Stimulated activated CD4-positive, alpha-beta T cell treated with anti-CD3 and anti-CD28 coated beads, Interleukin-2, amount 100 ng/mL, for 24 hours (primary cell): ENCODE measurements at regions not wholly inside any gene's neighbourhood (a gene's known extent, or its start where the extent isn't known, plus 50 kb on each side); places are given as distances from the start of the nearest gene placed in this dataset.
"Not testable (repeated sequence)": the region's sequence is repeated elsewhere in the genome, so short reads cannot be mapped to it uniquely, and the experiment has no call there.

Source experiments
- DNase-seq, 2 donors: peaks; one replicate each; pipeline ENCODE4 v3.0.0-alpha.2; 2020

DNA sequence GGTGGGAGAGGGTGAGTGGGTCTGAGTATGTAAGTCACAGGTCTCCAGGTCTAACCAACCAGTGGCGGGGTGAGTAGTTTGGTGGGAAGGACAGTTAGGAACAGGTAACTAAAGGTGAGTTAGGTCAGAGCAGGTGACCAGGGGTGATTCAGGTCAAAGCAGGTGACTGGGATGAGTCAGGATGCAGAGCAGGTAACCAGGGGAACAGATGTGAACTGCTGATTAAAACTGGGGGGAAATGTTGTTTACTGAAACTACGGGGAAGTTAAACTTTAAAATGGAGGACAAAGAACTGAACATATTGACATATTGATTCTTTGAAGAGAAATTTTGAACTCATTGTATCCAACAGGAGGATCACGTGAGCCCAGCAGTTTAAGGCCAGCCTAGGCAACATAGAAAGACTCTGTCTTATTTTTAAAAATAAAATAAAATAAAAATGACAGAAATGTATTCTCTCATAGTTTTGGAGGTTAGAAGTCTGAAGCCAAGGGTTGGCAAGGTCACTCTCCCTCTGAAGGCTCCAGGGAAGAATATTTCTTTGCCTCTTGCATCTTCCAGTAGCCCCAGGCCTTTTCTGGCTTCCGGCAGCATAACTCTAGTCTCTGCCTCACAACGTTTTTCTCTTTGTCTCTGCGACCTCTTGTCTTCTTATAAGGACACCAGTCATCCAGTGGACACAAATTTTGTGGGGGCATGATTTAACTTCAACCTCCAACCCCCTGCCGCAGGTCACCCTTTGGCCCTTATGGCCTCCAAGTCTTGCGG, 64.3 kb upstream of the TINAGL1 start:
- DNase-seq = no peak

GRCh38 chr1:31514117-31514516, 62.2 kb upstream of the TINAGL1 start:
- DNase-seq = no peak

DNA sequence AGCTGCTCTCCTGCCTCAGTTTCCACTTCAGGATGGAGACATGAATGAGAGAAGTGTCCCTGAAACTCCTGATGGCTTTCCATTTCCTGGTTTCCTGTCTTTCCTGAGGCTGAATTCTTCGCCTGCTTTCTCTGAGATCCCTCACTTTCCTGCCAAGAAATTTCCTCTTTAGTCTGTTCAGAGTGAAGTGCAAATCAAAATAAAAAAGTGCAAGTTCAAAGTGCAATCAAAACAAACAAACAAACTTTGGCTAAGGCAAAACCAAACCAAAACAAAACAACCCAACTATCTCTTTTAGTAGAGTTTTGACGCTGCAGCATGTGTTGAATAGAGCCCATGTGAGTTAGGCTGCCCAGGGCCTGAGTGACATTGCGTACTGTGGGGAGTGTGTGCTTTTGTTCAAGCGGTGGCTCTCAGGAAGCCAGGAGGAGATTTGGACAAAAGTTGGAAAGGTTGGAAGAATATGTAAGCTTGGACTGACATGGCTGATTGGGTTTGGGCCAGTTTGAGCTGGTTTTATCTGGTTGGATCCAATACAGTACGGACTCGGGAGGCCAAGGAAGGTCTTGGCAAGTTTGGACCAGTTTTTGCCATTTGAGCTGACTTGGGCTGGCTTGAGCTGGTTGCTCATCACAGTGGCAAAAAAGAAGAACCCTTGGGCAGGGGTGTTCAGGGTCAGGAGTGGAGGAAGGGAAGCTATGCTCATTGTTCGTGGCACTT, 61.1 kb upstream of the TINAGL1 start:
- no peak for DNase-seq

DNA sequence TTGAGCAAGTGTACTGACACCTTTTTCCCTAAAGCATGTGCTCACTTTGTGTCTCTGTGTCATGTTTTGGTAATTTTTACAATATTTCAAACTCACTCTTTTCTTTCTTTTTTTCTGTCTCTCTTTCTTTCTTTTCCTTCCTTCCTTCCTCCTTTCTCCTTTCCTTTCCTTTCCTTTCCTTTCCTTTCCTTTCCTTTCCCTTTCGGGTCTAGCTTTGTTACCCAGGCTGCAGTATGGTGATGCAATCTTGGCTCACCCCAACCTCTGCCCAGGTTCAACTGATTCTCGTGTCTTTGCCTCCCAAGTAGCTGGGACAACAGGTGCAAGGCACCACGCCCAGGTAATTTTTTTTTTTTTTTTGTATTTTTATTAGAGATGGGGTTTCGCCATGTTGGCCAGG, 60.4 kb upstream of the TINAGL1 start:
- no peak for DNase-seq

DNA sequence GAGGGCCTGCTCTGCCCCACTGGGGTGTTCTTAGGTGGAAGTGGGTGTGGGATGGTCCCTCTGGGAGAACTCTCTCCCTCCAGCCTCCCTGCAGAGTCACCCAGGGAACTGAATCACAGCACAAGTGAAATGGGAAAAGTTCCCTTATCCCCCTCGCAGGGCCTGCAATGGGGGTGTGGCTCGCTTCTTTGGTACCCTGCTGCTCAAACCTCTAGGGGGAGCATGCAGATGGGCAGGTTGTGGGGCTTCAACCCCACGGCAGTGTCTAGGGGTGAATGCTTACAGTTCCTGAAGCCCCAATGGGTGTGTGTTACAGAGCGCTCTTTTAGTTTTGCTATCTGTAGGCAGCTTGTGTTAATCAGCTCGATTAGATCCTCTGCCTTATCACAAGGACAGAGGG, 59.0 kb upstream of the TINAGL1 start:
- DNase-seq = no peak

- not testable (repeated sequence) for DNase-seq
These were observed 58.3 kb upstream of the TINAGL1 start for GRCh38 chr1:31517986-31518385.

DNA sequence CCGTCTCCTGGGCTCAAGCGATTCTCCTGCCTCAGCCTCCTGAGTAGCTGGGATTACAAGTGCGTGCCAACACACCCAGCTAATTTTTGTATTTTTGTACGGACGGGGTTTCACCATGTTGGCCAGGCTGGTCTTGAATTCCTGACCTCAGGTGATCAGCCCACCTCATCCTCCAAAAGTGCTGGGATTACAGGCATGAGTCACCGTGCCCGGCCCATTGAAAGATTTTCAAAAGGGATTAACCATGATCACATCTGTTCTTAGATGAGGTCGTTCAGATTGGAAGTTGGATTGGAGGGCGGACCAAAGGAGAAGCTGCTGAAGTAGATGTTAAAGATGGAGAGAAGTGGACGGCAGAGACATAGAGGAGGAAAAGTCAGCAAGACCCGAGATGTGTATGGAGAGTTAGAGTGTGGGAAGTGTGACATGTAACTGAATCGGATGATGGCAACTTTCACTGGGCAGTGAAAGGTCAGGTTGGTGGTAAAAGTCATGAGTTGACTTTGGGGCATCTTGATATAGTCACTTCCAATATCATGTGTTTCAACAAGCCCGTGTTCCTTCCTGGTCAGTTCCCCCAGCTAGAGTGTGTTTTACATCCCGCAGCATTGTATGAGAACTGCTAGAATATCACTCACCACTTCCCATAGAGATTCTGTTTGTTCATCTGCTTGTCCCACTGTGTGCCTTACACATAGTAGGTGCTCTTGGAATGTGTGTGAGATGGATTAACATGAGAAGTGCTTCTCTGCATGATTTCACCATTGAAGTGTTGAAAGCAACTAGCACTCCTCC, 54.4 kb upstream of the TINAGL1 start:
- no peak for DNase-seq

- DNase-seq = no peak
These were observed 53.8 kb upstream of the TINAGL1 start for GRCh38 chr1:31522556-31522845.

DNA sequence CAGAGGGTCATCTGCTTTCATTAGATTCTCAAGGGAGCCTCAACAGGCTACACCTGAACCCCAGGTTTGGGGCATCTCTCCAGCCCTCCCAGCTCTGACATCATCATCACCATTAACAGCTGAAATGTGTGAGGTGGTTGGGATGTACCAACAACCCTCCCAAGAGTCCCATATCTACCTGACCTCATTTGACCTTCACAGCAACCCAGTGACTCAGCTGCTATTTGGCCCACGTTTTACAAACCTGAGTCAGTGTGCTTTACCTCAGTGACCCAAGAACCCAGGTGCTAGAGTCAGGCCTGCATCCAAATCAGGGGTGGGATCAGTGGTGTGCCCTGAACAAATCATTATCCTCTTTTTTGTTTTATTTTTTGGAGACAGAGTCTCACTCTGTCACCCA, 53.3 kb upstream of the TINAGL1 start:
- DNase-seq = no peak

DNA sequence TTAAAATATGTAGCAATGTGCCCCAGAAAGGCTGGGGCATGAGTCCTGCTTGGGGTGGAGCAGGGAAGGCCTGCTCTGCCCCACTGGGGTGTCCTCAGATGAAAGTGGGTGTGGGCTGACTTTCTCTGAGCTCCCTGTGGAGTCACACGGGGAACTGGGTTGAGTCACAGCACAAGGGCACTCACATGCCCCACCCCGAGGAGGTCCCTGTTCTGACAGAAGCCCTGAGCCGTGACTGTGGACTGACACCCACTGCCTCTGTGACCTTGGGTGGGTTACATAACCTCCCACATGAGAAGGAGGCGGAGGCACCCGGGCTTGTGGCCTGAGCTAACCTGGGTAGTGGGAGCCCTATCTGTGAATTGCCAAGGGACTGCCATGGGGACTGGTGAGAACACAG, 52.5 kb upstream of the TINAGL1 start:
- DNase-seq = no peak

- DNase-seq = no peak
These were observed 52.0 kb upstream of the TINAGL1 start for GRCh38 chr1:31524186-31524901.
